NCI-H1105 treated with DMSO at 0.1 percent for 48 hours (cell line): ENCODE measurements at regions not wholly inside any gene's neighbourhood (a gene's known extent, or its start where the extent isn't known, plus 50 kb on each side); places are given as distances from the start of the nearest gene placed in this dataset.

ENCODE experiments used
- DNase-seq: peaks from one replicate; lab custom pipeline; 2025; lab: John Stamatoyannopoulos, UW

DNA sequence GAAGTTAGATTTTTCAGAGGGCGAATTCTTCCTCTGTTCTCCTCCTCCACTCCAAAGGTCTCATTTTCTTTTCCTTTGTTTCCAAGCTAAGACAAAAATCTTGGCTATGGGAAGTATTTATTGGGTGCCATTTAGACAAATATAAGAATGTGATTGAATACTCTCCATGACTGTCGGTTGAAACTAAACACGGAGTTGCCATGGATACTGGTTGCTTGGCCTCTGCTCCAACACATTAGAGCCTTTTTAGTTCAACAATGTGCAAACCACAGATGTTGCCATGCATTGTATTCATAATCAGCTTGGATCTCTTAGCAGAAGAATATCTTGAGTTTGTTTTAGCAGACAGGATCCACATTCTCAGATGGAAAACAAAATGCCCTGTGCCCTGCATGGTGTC is 366.5 kb upstream of the LCORL start:
- no peak for DNase-seq

DNA sequence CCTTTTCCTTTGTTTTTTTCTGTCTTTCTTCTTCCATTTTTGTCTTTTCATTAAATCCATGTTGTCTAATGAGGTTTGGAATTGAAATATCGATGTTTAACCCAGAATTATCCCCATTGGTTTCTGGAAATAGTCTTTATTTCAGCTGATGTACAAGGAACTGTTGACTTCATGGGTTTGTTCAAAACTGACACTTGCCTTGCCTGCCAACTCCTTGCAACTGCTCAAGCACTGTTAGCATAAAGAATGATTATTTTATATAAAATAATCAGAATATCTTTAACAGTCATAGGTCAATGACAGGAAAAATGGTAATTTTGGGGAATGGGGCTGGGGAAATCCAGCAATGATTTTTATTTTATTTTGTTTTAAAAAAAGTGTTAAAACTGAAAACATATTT is 359.6 kb upstream of the LCORL start:
- DNase-seq: no peak

GRCh38 chr4:18369561-18369960 is 348.0 kb upstream of the LCORL start:
- no peak for DNase-seq

GRCh38 chr4:18366892-18367291 is 345.3 kb upstream of the LCORL start:
- peak; percentile 37 for DNase-seq

DNA sequence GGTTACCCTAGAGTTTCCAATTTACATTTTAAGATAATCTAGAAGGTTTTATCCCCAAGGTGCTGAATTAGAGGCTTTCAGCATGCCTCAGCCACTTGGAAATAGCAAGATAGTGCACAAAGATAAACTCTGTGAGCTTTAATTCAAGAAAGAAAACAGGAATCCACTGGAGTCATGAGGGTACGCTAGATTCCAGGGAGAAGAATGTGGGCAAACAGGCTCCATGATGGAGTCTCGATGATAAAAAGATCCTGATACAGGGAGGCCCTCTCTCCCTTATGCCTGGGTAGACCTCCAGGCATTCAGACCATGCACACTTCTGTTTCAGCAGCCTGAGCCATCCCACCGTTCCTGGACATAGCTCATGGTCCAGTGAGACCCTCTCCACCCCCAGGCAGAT is 344.6 kb upstream of the LCORL start:
- no peak for DNase-seq

GRCh38 chr4:18343581-18343980 is 322.0 kb upstream of the LCORL start:
- DNase-seq: no peak

- no peak for DNase-seq
These were observed 321.3 kb upstream of the LCORL start for GRCh38 chr4:18342847-18343246.

- peak; percentile 47 for DNase-seq
These were observed 300.5 kb upstream of the LCORL start for GRCh38 chr4:18321956-18322530.

- DNase-seq: no peak
These were observed 297.9 kb upstream of the LCORL start for GRCh38 chr4:18319431-18319830.

- no peak for DNase-seq
These were observed 297.3 kb upstream of the LCORL start for GRCh38 chr4:18318682-18319388.

DNA sequence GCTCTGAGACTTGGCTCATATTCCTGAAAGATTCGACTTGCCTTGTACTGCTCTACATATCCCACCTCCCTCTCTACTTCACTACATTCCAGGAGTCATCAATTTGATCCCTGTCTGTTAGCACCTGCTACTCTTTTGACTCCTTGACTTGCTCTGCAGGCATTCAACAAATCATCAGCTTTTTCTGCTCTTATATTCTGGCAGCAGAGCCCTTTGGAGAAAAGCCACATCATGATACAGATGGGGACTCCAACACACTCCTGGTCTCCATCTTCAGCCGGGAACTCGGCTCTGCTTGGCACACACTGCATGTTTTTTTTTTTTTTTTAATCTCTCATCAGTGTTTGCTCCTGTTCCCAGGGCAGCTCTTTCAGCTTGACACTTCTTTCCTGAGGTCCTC is 293.2 kb upstream of the LCORL start:
- no peak for DNase-seq

- no peak for DNase-seq
These were observed 276.1 kb upstream of the LCORL start for GRCh38 chr4:18297684-18298083.

DNA sequence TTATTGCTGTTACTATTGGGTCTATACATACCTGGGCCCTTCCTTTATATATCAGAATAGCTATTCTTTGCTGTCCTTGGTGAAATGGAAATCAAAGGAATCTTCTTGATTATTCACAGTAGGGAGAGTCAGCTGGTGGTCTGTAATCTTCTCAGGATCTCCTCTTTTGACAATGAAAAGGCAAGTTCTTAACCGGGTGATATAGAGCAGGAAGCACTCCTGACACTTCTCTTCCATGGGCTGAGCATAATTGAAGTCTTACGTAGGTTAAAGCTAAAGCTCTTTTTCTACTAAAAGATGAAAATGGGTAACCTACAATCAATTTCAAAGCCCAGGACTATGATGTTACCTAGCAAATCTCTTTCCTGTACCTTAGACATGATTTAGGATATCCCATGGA is 274.9 kb upstream of the LCORL start:
- DNase-seq: no peak

DNA sequence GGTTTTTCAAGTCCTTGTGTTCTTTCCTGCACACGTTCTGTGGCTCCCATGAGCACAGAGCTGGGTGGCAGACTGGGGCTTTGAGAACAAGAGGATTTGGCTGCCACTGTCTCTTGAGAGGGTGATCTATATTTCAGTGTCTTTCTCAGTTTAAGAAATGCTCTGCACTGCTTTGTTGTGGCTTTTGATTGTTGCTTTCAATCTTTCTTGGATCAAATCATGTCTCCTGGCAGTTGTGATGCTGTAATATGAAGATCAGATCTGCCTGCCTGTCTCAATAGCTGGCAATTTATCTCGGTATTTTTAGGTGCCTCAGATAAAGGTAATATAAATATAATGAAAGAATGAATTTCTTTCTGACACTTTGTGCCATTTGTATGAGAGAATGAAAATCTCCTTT is 273.3 kb upstream of the LCORL start:
- DNase-seq: no peak

DNA sequence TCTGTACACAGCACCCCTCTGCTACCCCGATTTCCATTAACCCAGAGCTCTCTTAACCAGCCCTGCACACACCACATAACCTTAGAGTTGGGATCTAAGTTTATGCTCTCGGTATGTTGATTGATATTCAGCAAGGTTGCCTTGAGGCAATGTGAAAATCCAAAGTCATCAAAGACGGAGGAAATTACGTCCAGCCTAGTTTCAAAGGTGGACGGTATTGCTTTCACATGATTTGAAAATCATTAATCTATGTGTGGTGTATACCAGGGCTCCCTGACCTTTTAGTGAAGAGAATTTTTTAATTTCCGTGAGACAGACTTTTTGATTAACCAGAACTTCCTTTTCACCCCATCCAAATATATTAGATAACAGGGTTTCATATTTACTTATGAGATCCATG is 272.5 kb upstream of the LCORL start:
- DNase-seq: no peak

DNA sequence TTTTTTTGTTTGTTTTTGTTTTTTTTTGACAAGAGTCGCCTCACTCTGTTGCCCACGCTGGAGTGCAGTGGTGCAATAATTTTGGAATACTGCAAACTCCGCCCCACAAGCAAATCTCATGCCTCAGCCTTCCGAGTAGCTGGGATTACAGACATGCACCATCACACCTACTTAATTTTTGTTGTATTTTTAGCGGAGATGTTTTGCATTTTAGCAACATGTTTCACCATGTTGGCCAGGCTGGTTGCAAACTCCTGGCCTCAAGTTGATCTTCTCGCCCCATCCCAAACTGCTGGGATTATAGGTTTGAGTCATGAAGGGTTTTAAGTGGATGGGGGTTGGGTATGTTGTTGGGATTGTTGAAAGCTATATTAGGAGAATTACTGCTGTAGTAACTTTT is 270.9 kb upstream of the LCORL start:
- no peak for DNase-seq

DNA sequence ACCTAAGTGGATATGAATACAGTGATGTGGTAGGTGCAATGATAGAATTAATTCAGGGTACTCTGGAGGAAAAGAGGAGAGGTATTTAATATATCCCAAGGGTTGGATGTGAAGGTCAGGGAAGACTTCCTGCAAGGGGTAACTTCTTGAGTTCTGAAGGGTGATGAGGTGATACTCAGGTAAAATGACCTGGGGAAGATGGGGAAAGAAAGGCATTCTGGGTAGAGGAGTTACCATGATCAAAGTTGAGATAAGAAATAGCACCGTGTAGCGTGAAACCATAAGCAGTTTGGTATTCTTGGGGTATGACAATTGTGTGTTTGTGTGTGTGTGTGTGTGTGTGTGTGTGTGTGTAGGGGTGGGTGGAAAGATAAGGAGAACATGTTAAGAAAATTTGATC is 270.4 kb upstream of the LCORL start:
- DNase-seq: no peak

- DNase-seq: no peak
These were observed 269.7 kb upstream of the LCORL start for GRCh38 chr4:18291256-18291655.

DNA sequence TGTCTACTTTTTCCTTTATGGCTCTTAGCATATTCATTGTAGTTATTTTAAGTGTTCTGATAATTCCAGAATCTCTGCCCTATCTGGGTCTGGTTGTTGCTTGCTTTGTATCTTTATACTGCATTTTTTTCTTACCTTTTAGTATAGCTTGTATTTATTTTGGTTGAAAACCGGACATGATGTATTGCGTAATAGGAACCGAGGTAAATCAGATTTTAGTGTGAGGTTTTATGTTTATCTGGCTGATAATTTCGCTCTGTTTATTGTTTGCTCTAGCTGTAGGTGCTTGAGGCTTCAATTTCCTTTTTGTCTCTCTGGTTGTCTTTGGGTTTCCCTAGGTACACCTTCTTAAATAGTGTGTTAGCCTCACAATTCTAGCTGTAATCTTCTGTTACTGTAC is 263.8 kb upstream of the LCORL start:
- no peak for DNase-seq

- DNase-seq: no peak
These were observed 256.7 kb upstream of the LCORL start for GRCh38 chr4:18278244-18278643.

- DNase-seq: no peak
These were observed 241.3 kb upstream of the LCORL start for GRCh38 chr4:18262832-18263231.

GRCh38 chr4:18252052-18252451 is 230.5 kb upstream of the LCORL start:
- DNase-seq: no peak

DNA sequence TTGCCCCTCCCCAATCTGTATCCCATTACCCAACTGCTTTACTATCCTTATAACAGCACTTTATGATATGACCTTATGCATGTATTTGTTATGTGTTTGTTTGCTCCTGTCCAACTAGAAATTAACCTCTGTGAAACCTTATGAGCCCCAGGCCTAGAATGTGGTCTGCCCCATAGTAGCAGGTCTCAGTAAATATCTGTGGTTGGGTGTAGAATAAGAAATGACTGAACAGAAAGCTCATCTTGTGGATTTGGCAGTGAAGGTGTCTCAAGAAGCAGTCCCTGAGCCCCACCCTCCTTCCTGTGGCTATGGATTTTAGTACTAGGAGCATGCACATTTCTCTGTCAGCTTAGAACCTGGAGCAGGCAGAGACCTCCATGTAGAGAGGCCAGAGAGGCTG is 229.0 kb upstream of the LCORL start:
- no peak for DNase-seq

DNA sequence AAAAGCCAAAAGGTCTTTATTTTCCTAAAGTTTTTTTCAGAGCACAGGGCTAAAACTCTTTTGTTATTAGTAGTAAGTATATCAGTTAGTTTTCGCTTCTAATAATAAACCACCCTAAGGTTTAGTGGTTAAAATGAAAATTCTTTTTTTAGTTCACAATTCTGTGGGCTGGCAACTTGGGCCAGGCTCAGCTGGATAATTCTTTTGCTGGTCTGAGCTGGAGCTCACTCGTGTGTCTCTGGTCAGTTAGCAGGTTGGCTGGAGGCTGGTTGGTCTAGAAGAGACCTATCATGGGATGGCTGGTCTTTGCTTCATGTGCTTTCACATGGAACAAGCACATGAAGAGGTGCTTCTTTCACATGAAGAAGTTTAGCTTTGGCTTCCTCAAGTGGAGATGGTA is 227.1 kb upstream of the LCORL start:
- no peak for DNase-seq
